ENCODE measurements at regions not wholly inside any gene's neighbourhood (a gene's known extent, or its start where the extent isn't known, plus 50 kb on each side); places are given as distances from the start of the nearest gene placed in this dataset.

GRCh38 chr4:20432088-20432487, 180.4 kb downstream of the SLIT2 start:
- no peaks in the 10 kb centered on the region for H3K36me3 ChIP-seq (ENCODE audit: low read depth)
- H3K4me3 ChIP-seq (ENCODE audit: severe bottlenecking) = no peak overlapping the region
- no peaks in the 10 kb centered on the region for H3K9me3 ChIP-seq (ENCODE audit: severe bottlenecking)
- H3K27me3 ChIP-seq (ENCODE audit: insufficient read depth, poor library complexity, severe bottlenecking) = no peaks in the 10 kb centered on the region
- no peak for TF ChIP-seq CTCF (IDR thresholded peaks at IDR 0.05; ENCODE audit: poor library complexity, severe bottlenecking)
- ATAC-seq (ENCODE audit: low read depth) (no peak), DNase-seq (ENCODE audit: low spot score) (no peak)
- no peak overlapping the region for H3K27ac ChIP-seq (ENCODE audit: poor library complexity, severe bottlenecking)
- no peaks in the 10 kb centered on the region for H3K4me1 ChIP-seq (ENCODE audit: insufficient read depth, poor library complexity, severe bottlenecking)

- ATAC-seq (ENCODE audit: low read depth) (no peak), DNase-seq (ENCODE audit: low spot score) (no peak)
- TF ChIP-seq CTCF (IDR thresholded peaks at IDR 0.05; ENCODE audit: poor library complexity, severe bottlenecking) = no peak
- no peaks in the 10 kb centered on the region for H3K27me3 ChIP-seq (ENCODE audit: insufficient read depth, poor library complexity, severe bottlenecking)
- H3K9me3 ChIP-seq (ENCODE audit: severe bottlenecking) = no peaks in the 10 kb centered on the region
- no peak overlapping the region for H3K27ac ChIP-seq (ENCODE audit: poor library complexity, severe bottlenecking)
- H3K4me1 ChIP-seq (ENCODE audit: insufficient read depth, poor library complexity, severe bottlenecking) = no peaks in the 10 kb centered on the region
- no peaks in the 10 kb centered on the region for H3K36me3 ChIP-seq (ENCODE audit: low read depth)
- no peak overlapping the region for H3K4me3 ChIP-seq (ENCODE audit: severe bottlenecking)
Observed at GRCh38 chr4:20433097-20433705, 181.5 kb downstream of the SLIT2 start.

GRCh38 chr4:20440170-20440569, 188.5 kb downstream of the SLIT2 start:
- H3K4me3 ChIP-seq (ENCODE audit: severe bottlenecking) = no peak overlapping the region
- ATAC-seq (ENCODE audit: low read depth) (no peak), DNase-seq (ENCODE audit: low spot score) (no peak)
- no peaks in the 10 kb centered on the region for H3K4me1 ChIP-seq (ENCODE audit: insufficient read depth, poor library complexity, severe bottlenecking)
- H3K9me3 ChIP-seq (ENCODE audit: severe bottlenecking) = no peaks in the 10 kb centered on the region
- no peaks in the 10 kb centered on the region for H3K27me3 ChIP-seq (ENCODE audit: insufficient read depth, poor library complexity, severe bottlenecking)
- TF ChIP-seq CTCF (IDR thresholded peaks at IDR 0.05; ENCODE audit: poor library complexity, severe bottlenecking) = no peak
- no peaks in the 10 kb centered on the region for H3K36me3 ChIP-seq (ENCODE audit: low read depth)
- H3K27ac ChIP-seq (ENCODE audit: poor library complexity, severe bottlenecking) = no peak overlapping the region

- Histone ChIP-seq H3K4me3 (ENCODE audit: severe bottlenecking) (no peak overlapping the region), H3K27me3 (ENCODE audit: insufficient read depth, poor library complexity, severe bottlenecking) (no peaks in the 10 kb centered on the region), H3K27ac (ENCODE audit: poor library complexity, severe bottlenecking) (no peak overlapping the region), H3K4me1 (ENCODE audit: insufficient read depth, poor library complexity, severe bottlenecking) (no peaks in the 10 kb centered on the region), H3K9me3 (ENCODE audit: severe bottlenecking) (no peaks in the 10 kb centered on the region), H3K36me3 (ENCODE audit: low read depth) (no peaks in the 10 kb centered on the region)
- DNase-seq (ENCODE audit: low spot score) = no peak
- no peak for ATAC-seq (ENCODE audit: low read depth)
- TF ChIP-seq CTCF (IDR thresholded peaks at IDR 0.05; ENCODE audit: poor library complexity, severe bottlenecking) = no peak
Observed at GRCh38 chr4:20443015-20443805, 191.5 kb downstream of the SLIT2 start.

Data from RWPE2 (cell line).